Suprapubic skin (tissue), 2 donors: ENCODE measurements at regions not wholly inside any gene's neighbourhood (a gene's known extent, or its start where the extent isn't known, plus 50 kb on each side); places are given as distances from the start of the nearest gene placed in this dataset.

ENCODE experiments used
- EP300 ChIP-seq: sonication (generic); formaldehyde crosslinking; IDR thresholded peaks from one replicate; pipeline ENCODE4 v1.6.1; 2017; ENCODE audit warnings: antibody characterized with exemption
- POLR2A ChIP-seq, 2 donors: fragments of 450-650 bp; IDR thresholded peaks; one replicate each; pipeline ENCODE4 v1.6.1; 2017; ENCODE audit warnings: antibody characterized with exemption in 2 of 2, mild to moderate bottlenecking in 2 of 2, moderate library complexity in 2 of 2

- TF ChIP-seq EP300 (no peak), POLR2A (IDR thresholded peaks at IDR 0.05) (no peak)
These were observed 213.2 kb upstream of the IER5L start for GRCh38 chr9:129391221-129391661.
